ENCODE measurements at regions not wholly inside any gene's neighbourhood (a gene's known extent, or its start where the extent isn't known, plus 50 kb on each side); places are given as distances from the start of the nearest gene placed in this dataset.

DNA sequence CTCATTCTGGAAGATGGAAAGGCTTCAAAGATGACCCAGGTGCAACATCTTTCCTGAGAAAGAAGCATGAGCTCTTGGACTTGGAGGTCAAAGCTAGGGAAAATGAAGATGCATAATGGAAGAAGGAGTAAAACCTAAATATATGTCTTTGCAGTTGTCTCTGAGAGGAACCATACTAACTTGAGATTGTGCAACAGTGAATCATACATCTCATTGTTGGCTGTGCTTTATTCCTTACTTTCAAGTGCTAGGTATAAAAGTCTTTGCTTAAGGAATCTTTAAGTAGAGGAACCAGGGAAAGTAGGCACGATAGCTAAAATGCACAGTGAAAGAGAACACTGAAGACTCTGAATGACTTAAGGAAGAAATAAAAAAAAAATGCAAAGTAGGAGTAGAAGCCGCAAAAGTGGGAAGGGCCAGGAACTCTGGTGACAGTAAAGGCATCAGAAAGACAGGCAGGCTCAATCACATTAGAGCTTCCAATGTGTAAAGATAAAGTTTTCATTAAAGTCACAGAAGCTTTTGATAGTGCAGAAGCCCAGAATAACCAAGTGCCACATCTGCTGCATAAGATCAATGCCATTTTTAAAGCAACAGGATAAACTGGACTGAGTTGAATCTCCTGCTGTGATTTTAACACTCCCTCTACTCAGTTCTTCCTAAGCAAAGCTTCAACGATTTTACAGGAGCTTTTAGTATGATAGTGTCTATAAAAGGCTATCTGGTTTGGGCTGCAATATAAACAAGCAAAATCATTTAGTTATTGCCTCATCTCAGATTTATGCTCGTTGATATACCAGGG, 432.3 kb upstream of the EDIL3 start:
- Histone ChIP-seq H3K4me1 (no peaks in the 10 kb centered on the region), H3K27me3 (no peaks in the 10 kb centered on the region), H3K9me3 (no peaks in the 10 kb centered on the region), H3K4me3 (no peak overlapping the region), H3K27ac (no peak overlapping the region), H3K36me3 (no peaks in the 10 kb centered on the region), H3K9ac (ENCODE audit: low read depth in 2 of 2, low read length in 2 of 2) (no peak overlapping the region)
- intact Hi-C loops (cut with DNase I), result no loop called here
- TF ChIP-seq, protein P1, sequence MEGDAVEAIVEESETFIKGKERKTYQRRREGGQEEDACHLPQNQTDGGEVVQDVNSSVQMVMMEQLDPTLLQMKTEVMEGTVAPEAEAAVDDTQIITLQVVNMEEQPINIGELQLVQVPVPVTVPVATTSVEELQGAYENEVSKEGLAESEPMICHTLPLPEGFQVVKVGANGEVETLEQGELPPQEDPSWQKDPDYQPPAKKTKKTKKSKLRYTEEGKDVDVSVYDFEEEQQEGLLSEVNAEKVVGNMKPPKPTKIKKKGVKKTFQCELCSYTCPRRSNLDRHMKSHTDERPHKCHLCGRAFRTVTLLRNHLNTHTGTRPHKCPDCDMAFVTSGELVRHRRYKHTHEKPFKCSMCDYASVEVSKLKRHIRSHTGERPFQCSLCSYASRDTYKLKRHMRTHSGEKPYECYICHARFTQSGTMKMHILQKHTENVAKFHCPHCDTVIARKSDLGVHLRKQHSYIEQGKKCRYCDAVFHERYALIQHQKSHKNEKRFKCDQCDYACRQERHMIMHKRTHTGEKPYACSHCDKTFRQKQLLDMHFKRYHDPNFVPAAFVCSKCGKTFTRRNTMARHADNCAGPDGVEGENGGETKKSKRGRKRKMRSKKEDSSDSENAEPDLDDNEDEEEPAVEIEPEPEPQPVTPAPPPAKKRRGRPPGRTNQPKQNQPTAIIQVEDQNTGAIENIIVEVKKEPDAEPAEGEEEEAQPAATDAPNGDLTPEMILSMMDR (IDR thresholded peaks at IDR 0.05), result no peak
- DNase-seq, result no peak

DNA sequence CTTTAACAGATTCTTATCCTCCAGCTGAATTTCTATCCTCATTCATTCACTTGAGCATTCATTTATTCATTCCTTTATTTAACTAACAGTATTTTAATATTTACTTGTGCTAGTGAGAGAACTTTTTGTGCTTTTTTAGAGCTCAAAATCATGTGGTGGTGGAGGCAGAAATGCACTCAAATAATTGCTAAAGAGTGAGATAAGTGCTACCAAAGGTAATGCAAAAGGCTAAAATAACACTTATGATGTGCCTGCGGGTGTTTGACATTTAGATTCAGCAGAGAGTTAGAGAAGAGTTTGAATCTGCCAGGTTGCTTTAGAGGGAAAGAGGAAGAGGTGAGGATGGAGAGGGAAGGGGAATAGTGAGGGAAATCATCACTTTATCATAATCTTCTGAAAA, 431.5 kb upstream of the EDIL3 start:
- H3K9ac ChIP-seq (ENCODE audit: low read depth in 2 of 2, low read length in 2 of 2), result no peak overlapping the region
- DNase-seq, result no peak
- TF ChIP-seq, protein P1 (IDR thresholded peaks at IDR 0.05), result no peak
- intact Hi-C loops (cut with DNase I), result no loop called here
- H3K27me3 ChIP-seq, result no peaks in the 10 kb centered on the region
- no peaks in the 10 kb centered on the region for H3K9me3 ChIP-seq
- H3K27ac ChIP-seq, result no peak overlapping the region
- H3K4me3 ChIP-seq, result no peak overlapping the region
- no peaks in the 10 kb centered on the region for H3K36me3 ChIP-seq
- H3K4me1 ChIP-seq, result no peaks in the 10 kb centered on the region

DNA sequence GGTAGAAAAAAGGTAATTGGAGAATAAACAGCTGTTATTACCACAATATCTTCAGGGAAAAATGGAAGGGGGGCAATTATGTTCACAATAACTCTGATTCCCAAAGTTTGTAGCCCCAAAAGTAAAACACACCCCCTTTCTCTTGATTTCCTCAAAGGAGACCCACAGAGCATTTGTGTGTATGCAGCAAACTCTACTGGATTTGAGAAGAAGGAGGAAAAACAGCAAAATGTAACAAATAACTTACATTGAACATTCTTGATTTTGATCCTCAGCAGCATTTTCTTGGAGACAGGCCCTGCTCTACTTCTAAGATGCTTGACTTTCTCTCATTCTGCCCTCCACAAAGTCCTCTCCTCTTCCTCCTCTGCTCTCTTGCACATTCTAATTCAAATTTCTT, 420.8 kb upstream of the EDIL3 start:
- Histone ChIP-seq H3K4me1 (no peaks in the 10 kb centered on the region), H3K9ac (ENCODE audit: low read depth in 2 of 2, low read length in 2 of 2) (no peak overlapping the region), H3K27me3 (no peaks in the 10 kb centered on the region), H3K9me3 (no peaks in the 10 kb centered on the region), H3K27ac (no peak overlapping the region), H3K4me3 (no peak overlapping the region), H3K36me3 (no peaks in the 10 kb centered on the region)
- intact Hi-C loops (cut with DNase I), result no loop called here
- TF ChIP-seq, protein P1 (IDR thresholded peaks at IDR 0.05), result no peak
- DNase-seq, result no peak

DNA sequence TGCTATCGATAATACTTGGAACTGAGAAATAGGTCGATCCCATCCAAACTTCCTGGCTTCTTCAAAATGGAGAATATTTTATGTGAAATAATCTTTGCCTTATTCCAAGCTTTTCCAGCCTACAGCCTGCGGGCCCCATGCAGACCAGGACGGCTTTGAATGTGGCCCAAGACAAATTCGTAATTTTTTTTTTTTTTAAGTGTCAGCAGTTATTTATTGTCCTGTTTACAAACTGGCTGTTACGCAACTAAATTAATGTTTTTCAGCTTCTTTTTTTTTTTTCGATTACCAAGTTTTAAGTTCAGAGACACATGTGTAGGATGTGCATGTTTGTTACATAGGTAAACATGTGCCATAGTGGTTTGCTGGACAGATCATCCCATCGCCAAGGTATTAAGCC, 411.7 kb upstream of the EDIL3 start:
- Histone ChIP-seq H3K4me1 (no peaks in the 10 kb centered on the region), H3K4me3 (no peak overlapping the region), H3K36me3 (no peaks in the 10 kb centered on the region), H3K9ac (ENCODE audit: low read depth in 2 of 2, low read length in 2 of 2) (no peak overlapping the region), H3K27ac (no peak overlapping the region), H3K9me3 (no peaks in the 10 kb centered on the region), H3K27me3 (no peaks in the 10 kb centered on the region)
- intact Hi-C loops (cut with DNase I), result no loop called here
- DNase-seq, result no peak
- TF ChIP-seq, protein P1 (IDR thresholded peaks at IDR 0.05), result no peak

DNA sequence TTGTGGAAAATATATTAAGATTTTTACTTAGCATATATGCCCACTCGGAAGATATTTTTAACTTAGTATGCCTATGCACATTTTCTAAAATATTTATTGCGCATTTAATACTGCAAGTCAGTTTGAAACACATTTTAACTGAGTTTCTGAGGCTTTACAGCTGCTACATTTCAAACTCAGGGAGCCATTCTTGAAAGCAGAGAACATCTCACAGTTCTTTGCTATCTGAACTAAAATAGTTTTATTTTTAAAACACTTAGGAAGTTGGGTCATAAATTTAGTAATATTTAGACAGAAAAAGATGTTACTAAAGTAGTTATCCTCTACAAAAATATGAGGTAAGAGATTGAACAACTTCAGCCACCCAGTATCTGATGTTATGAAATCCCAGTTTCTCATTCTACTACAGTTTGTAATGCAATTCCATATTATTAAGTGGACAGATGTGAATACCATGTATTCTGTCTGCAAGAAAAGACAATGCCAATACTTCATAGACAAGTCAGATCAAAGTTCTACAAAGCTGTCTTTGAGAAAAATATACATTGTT, 409.9 kb upstream of the EDIL3 start:
- Histone ChIP-seq H3K27me3 (no peaks in the 10 kb centered on the region), H3K9me3 (no peaks in the 10 kb centered on the region), H3K4me3 (no peak overlapping the region), H3K36me3 (no peaks in the 10 kb centered on the region), H3K4me1 (no peaks in the 10 kb centered on the region), H3K27ac (no peak overlapping the region), H3K9ac (ENCODE audit: low read depth in 2 of 2, low read length in 2 of 2) (no peak overlapping the region)
- intact Hi-C loops (cut with DNase I), result no loop called here
- TF ChIP-seq, protein P1 (IDR thresholded peaks at IDR 0.05), result no peak
- no peak for DNase-seq
